MM.1S (cell line): ENCODE measurements at regions not wholly inside any gene's neighbourhood (a gene's known extent, or its start where the extent isn't known, plus 50 kb on each side); places are given as distances from the start of the nearest gene placed in this dataset.

ENCODE experiments used
- CTCF ChIP-seq: fragments of 300-600 bp; sonication (generic); IDR thresholded peaks from 2 replicates; pipeline ENCODE4 v1.5.1; 2016; ENCODE audit warnings: antibody characterized with exemption, low read length, mixed read lengths
- EZH2phosphoT487 ChIP-seq: fragments of 300-600 bp; sonication (generic); IDR thresholded peaks from 2 replicates; pipeline ENCODE4 v1.6.1; 2018; ENCODE audit warnings: antibody characterized with exemption, low read length

GRCh38 chr5:164470312-164470711, 964.9 kb downstream of the MAT2B start:
- no peak for TF ChIP-seq EZH2phosphoT487
- TF ChIP-seq CTCF: no peak
